CD4-positive, alpha-beta T cell (primary cell): ENCODE measurements at regions not wholly inside any gene's neighbourhood (a gene's known extent, or its start where the extent isn't known, plus 50 kb on each side); places are given as distances from the start of the nearest gene placed in this dataset.
A peak's percentile ranks its signal among the peaks of the same experiment; 100 is the strongest.

Experiments
- ATAC-seq: fragments of 200-7000 bp; cut with Tn5 transposase; one replicate; pipeline ENCODE4 v1.10.0; 2022; ENCODE audit warnings: mild to moderate bottlenecking; ENCODE audit not compliant: poor library complexity
- CTCF ChIA-PET: fragments of 350-600 bp; sonication (Branson Sonifier 250); formaldehyde crosslinking; loops from one replicate; lab custom pipeline; 2021; ENCODE audit warnings: antibody characterized with exemption, inconsistent platforms; lab: Charles Lee
- POLR2A ChIA-PET: fragments of 350-600 bp; sonication (Branson Sonifier 250); formaldehyde crosslinking; loops from one replicate; lab custom pipeline; 2021; ENCODE audit warnings: antibody characterized with exemption, inconsistent platforms; lab: Charles Lee
- DNase-seq, 14 experiments: peaks; one replicate each; pipeline ENCODE4 v3.0.0-alpha.2; 2013 to 2020; ENCODE audit warnings: mixed read lengths in 2 of 14
- H3K27ac ChIP-seq, 2 donors: one replicate each; pipeline versions ENCODE4 v1.5.1 to v1.7.0; 2013; ENCODE audit warnings: low read length in 2 of 2, low read depth in 1 of 2, mild to moderate bottlenecking in 1 of 2
- H3K27me3 ChIP-seq, 2 experiments: 1 replicate in 1 of 2; 2 replicates in 1 of 2; pipeline versions ENCODE4 v1.6.1 to v1.7.0; 2013; ENCODE audit warnings: low read length in 2 of 2, control low read depth in 1 of 2, mild to moderate bottlenecking in 1 of 2, moderate library complexity in 1 of 2; ENCODE audit not compliant: insufficient read depth in 2 of 2, control insufficient read depth in 1 of 2
- H3K36me3 ChIP-seq: one replicate; pipeline ENCODE4 v1.6.1; 2013; ENCODE audit warnings: low read length, control low read depth; ENCODE audit not compliant: insufficient read depth
- H3K4me1 ChIP-seq: one replicate; pipeline ENCODE4 v1.6.1; 2013; ENCODE audit warnings: low read length, control low read depth; ENCODE audit not compliant: insufficient read depth
- H3K4me3 ChIP-seq: one replicate; pipeline ENCODE4 v1.5.1; 2013; ENCODE audit warnings: mild to moderate bottlenecking, low read length, moderate library complexity
- H3K9me3 ChIP-seq, 2 experiments: 1 replicate in 1 of 2; 2 replicates in 1 of 2; pipeline versions ENCODE4 v1.6.1 to v1.7.0; 2013; ENCODE audit warnings: low read length in 2 of 2, mild to moderate bottlenecking in 2 of 2, control low read depth in 1 of 2, moderate library complexity in 1 of 2; ENCODE audit not compliant: control insufficient read depth in 1 of 2, insufficient read depth in 1 of 2
- H3K27ac Mint-ChIP-seq: one replicate; pipeline ENCODE4 v1.8.0; 2020; ENCODE audit warnings: mixed read lengths
- H3K27me3 Mint-ChIP-seq: one replicate; pipeline ENCODE4 v1.8.0; 2021; ENCODE audit warnings: mixed read lengths
- H3K36me3 Mint-ChIP-seq: one replicate; pipeline ENCODE4 v1.8.0; 2021; ENCODE audit warnings: low read depth, mixed read lengths
- H3K4me1 Mint-ChIP-seq: one replicate; pipeline ENCODE4 v1.8.0; 2021; ENCODE audit warnings: low read depth, mixed read lengths
- H3K4me3 Mint-ChIP-seq: one replicate; pipeline ENCODE4 v1.8.0; 2020; ENCODE audit warnings: mild to moderate bottlenecking, mixed read lengths
- H3K9me3 Mint-ChIP-seq: one replicate; pipeline ENCODE4 v1.8.0; 2020; ENCODE audit warnings: mixed read lengths
- CTCF ChIP-seq: fragments of 200-600 bp; IDR thresholded peaks from one replicate; pipeline ENCODE4 v1.8.0; 2022; ENCODE audit warnings: antibody characterized with exemption, mild to moderate bottlenecking
- intact Hi-C, 2 experiments: fragments of 100-400 bp; cut with DNase I in 1 of 2; cut with micrococcal nuclease in 1 of 2; formaldehyde crosslinking; loops; one replicate each; pipeline versions ENCODE4 v1.15.1 to v1.9.0; 2023 to 2025; cut with DNase I, micrococcal nuclease

DNA sequence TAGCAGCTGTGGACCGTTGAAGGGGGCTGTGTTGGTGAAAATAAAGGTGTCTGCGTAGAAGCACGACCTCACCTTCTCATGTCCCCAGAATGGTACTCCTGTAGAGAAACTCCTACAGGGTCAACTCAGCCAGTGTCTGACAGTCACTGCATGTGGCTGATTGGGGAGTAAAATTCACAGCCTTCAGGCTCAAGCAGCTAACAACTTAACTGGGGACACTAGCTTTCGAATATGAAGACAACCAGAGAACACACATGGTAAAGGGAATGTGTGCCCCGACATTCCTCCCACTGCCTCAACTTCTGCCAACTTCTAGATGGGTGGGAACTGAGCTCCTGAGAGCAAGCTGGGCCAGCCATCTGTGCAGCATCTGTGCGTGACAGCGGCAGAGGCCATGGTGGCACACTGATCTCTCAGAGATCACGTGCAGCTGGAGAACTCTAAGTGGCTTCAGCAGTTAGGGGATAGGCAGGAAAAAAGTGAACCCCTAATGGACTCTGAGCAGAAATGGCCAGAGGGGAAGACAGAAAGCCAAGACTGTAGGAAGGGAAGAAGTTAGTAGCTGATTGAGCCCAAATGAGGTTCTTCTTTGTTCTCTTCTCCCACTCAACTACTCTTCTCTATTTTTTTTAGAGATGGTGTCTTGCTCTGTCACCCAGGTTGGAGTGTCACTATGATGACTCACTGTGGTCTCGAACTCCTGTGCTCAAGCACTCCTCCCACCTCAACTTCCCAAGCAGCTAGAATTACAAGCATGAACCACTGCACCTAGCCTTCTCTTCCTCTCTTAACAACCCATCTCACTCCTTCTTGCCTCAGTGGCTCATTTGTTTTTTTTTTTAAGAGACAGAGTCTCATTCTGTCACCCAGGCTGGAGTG, 280.8 kb downstream of the ZEB1 start:
- DNase-seq (peak in 2 of 14 experiments; percentile 33 to 43), ATAC-seq (peak; percentile 25)
- CTCF ChIA-PET, result no interaction called here
- POLR2A ChIA-PET, result no interaction called here
- Histone ChIP-seq H3K27me3 (peaks cover 0 to under 1% of the 10 kb centered on the region in 2 experiments), H3K27ac (no peak overlapping the region), H3K9me3 (peaks cover 0 to 11% of the 10 kb centered on the region in 2 experiments), H3K36me3 (no peaks in the 10 kb centered on the region), H3K4me1 (peaks cover 22% of the 10 kb centered on the region), H3K4me3 (no peak overlapping the region)
- no peak overlapping the region for H3K27ac Mint-ChIP-seq
- H3K9me3 Mint-ChIP-seq, result no peaks in the 10 kb centered on the region
- intact Hi-C loops, result no loop called here
- no peaks in the 10 kb centered on the region for H3K27me3 Mint-ChIP-seq
- H3K4me3 Mint-ChIP-seq, result no peak overlapping the region
- H3K4me1 Mint-ChIP-seq, result peaks cover 10% of the 10 kb centered on the region
- no peaks in the 10 kb centered on the region for H3K36me3 Mint-ChIP-seq
- no peak for TF ChIP-seq CTCF

DNA sequence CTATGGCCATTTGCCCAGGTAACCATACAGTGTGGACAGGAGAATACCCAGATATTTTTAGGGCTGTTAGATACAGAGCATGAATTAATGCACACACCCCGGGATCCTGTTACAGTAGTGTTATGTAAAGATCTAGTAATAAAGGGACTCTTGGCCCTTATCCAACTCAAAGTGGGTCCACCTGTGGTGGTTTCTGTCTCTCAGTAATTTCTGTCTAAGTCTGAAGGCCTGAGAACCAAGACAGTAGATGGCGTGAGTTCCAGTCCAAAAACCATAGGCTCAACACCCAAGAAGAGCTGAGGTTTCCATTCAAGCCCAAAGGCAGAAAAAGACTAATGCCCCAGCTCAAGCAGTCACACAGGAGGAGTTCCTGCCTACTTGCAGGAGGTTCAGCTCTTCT, 277.7 kb downstream of the ZEB1 start:
- DNase-seq (no peak), ATAC-seq (no peak)
- TF ChIP-seq CTCF, result no peak
- Mint-ChIP-seq H3K9me3 (peaks cover 7% of the 10 kb centered on the region), H3K4me1 (no peaks in the 10 kb centered on the region), H3K36me3 (no peaks in the 10 kb centered on the region), H3K27ac (no peak overlapping the region), H3K4me3 (no peak overlapping the region), H3K27me3 (peaks cover 8% of the 10 kb centered on the region)
- Histone ChIP-seq H3K9me3 (peaks cover 4 to 7% of the 10 kb centered on the region in 2 experiments), H3K4me1 (no peaks in the 10 kb centered on the region), H3K4me3 (no peak overlapping the region), H3K27me3 (peaks cover 0 to 9% of the 10 kb centered on the region in 2 experiments), H3K36me3 (no peaks in the 10 kb centered on the region), H3K27ac (no peak overlapping the region)
- ChIA-PET CTCF (no interaction called here), POLR2A (no interaction called here)
- intact Hi-C loops, result no loop called here

DNA sequence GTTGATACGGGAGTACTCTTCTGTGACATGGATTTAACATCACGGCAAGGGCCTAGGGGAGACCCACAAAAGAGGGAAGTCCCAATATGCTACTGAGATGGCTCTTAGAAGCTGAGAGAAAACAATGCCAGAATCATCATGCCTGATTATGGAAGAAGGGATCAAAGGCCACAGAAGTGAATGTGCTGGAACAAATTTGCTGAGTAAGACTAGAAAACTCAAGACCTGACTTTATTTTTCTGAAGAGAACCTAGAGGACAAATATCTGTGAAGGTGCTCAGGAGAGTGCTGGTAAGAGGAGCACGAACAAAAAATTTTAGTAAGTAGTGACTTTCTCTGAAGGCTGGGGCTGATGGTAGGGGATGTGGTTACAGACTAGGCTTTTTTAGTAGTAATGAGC, 277.0 kb downstream of the ZEB1 start:
- Histone ChIP-seq H3K4me3 (no peak overlapping the region), H3K27me3 (peaks cover 0 to 9% of the 10 kb centered on the region in 2 experiments), H3K4me1 (no peaks in the 10 kb centered on the region), H3K9me3 (peaks cover 4 to 15% of the 10 kb centered on the region in 2 experiments), H3K27ac (no peak overlapping the region), H3K36me3 (no peaks in the 10 kb centered on the region)
- no peak overlapping the region for H3K27ac Mint-ChIP-seq
- no peaks in the 10 kb centered on the region for H3K36me3 Mint-ChIP-seq
- ATAC-seq (no peak), DNase-seq (no peak)
- H3K9me3 Mint-ChIP-seq, result peaks cover 12% of the 10 kb centered on the region
- no peaks in the 10 kb centered on the region for H3K4me1 Mint-ChIP-seq
- intact Hi-C loops, result no loop called here
- no peak for TF ChIP-seq CTCF
- H3K4me3 Mint-ChIP-seq, result no peak overlapping the region
- H3K27me3 Mint-ChIP-seq, result peaks cover 8% of the 10 kb centered on the region
- ChIA-PET POLR2A (no interaction called here), CTCF (no interaction called here)
